ENCODE measurements at regions not wholly inside any gene's neighbourhood (a gene's known extent, or its start where the extent isn't known, plus 50 kb on each side); places are given as distances from the start of the nearest gene placed in this dataset.

DNA sequence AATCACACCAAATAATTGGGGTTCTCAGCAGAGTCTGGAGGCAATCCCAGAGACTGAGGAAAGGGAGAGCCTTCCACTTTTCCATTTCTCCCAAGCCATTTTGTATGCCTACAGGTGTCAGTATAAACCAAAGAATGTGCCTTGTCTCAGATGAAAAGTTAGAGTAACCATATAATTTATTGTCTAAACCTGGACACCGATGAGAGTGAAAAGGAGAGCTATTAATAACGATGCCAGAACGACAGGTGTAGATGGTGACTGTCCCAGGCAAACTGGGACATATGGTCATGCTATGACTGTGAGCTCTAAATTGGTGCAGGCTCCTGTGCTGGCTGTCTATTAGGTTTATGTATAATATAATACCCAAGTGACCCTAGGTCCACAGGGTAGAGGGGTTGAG, 219.6 kb downstream of the ARHGAP12 start:
- peak; percentile 26 for DNase-seq

DNA sequence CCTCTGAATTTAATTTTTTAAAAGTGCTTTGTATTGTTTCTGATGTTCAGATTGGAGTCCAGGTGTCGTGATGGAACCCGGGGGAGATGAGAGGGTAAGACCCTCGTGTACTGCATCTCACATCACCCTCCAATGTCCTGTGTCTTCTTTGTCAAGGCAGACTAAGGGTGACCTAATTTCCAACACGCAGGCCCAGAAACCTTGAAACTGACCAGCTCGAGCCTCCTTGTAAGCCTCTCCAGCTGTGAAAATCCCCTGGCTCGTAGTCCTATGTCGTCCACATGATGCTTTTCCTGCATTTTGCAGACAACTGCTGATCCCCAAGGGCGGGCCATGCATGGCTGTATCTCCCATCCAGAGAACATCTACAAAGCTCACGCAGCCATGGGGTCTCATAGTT, 220.2 kb downstream of the ARHGAP12 start:
- no peak for DNase-seq

DNA sequence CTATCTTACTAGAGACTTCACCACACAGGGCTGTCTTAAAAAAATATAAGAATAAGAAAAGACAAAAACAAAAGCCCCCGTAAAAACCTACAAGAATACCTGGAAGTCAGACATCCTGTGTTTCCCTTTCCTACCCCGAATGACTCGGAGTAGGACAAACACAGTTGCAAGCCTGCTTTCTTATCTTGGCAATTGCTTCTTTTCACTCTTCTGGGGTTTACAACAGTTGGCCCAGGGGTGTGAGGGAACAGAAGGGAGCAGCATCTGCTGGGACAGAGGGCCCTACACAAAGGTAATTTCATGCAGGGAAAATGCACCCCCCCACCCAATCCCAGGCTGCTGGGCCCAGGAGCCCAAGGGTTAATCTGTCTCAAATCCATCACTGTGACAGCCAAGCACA, 220.6 kb downstream of the ARHGAP12 start:
- peak; percentile 69 for DNase-seq

DNA sequence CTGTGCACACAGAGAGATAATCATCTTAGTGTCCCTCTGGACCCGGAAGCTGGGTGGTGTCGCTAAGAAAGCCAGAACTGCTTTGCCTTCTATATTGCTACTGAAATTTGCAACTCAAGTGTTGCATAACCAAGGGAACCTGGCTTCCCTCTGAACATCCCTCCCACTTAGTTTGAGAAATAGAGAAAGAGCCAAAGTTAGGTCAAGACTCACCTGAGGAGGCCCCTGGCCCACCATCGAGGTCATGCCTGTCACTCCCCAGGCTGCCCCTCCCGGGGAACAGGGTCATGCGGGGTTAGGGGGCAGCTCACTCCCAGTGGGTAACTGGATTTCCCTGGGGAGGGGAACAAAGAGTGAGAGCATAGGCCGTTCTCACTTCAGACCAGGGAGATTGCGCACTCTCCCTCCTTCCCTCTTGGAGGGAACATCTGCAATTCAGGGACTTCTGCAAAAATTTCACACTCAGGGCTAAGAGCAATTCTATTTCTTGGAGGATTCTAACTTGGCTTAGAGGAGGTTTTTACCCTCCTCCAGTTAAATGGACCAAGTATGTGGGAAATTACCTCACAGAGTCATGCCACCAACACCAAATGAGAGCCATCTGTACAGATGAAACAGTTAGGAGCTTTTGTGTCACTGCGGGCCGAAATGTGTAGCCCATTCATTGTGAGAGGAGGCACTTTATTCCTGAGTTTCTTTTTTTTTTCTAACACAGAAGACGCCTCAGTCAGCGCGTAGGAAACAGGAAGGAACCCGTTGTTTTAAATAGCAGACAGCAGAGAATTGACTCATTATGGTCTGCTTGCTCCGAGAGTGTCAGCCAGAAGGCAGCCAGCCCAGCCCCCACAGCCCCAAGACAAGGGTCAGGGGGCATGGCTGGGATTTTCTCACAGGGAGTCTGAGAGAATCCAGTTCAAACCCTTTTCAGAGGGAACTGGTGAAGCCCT, 221.3 kb downstream of the ARHGAP12 start:
- DNase-seq: peak; percentile 47

DNA sequence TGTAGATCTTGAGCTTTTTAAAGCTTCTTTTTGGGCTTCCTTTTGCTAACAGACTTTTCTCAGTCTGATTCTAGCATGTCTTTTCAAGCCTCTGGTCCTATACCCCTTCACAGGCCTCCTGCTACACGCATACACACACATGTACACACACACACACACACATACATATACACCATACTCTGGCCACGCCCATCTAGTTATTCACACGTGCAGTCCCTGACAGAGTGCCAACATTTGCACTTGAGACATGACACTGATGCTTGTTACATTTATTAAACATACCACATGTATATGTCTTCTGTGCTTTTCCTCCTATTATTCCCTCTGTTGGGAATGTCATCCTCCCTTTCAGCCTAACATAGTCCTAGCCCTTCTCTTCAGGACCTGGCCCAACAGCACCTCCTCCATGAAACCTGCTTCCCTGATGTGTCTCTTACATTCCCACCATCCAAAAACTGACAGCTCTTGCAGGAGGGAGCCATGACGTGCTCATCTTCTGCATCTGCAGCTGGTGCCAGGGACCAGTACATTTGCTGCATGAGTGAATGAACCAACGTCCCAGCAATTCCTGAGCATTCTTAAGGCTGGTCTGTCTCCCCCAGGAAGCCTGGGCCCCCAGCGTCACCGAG, 222.1 kb downstream of the ARHGAP12 start:
- no peak for DNase-seq

DNA sequence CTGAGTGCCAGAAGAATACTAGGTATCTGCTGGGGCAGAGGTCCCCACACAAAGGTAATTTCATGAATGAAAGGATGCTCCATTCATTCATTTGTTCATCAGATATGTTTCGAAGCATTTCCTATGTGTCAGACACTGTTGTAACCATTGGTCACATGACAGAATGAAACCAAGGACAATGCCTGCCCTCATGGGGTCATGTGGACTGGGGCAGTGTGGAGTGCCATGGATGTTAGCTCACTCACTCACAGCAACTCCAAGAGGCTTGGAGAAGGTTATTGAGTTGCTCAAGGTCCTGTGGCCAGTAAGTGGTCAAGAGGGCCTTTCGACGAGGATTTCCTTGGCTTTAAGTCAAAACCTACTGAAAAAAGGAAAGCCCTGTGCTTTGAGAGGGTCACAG, 223.5 kb downstream of the ARHGAP12 start:
- no peak for DNase-seq

DNA sequence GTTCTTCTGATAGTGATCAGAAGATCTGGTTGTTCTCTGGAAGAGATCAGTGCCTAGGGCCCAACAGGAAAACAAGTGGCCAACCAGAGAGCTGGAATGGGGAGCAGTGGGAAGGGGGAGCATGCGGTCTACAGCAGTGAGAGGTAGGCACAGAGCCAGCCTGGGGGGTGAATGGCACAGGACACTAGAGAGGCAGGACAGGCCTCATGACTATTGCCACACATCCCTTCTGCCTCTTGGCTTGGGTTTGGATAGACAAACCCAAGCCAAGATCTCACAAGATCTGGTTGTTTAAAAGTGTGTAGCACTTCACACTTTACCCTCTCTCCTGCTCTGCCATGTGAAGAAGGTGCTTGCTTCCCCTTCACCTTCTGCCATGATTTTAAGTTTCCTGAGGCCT, 224.4 kb downstream of the ARHGAP12 start:
- DNase-seq: no peak

DNA sequence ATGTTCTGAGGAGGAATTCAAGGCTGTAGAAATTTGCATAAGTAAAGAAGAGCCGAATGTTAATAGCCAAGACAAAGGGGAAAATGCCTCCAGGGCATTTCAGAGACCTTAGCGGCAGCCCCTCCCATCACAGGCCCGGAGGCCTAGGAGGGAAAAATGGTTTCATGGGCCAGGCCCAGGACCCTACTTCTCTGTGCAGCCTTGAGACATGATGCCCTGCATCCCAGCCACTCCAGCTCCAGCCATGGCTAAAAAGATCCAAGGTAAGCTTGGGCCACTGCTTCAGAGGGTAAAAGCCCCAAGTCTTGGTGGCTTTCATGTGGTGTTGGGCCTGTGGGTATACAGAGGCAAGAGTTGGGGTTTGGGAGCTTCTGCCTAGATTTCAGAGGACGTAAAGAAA, 225.7 kb downstream of the ARHGAP12 start:
- DNase-seq: no peak

DNA sequence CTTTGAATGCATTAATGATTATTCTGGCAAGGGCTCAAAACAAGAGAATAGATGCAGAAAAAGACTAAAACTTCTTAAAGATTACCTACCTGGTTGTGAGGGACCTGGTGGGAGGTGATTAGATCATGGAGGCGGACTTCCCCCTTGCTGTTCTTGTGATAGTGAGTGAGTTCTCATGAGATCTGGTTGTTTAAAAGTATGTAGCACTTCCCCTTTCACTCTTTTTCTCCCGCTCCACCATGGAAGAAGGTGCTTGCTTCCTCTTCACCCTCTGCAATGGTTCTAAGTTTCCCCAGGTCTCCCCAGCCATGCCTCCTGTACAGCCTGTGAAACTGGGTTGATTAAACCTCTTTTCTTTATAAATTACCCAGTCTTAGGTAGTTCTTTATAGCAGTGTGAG, 226.6 kb downstream of the ARHGAP12 start:
- no peak for DNase-seq

DNA sequence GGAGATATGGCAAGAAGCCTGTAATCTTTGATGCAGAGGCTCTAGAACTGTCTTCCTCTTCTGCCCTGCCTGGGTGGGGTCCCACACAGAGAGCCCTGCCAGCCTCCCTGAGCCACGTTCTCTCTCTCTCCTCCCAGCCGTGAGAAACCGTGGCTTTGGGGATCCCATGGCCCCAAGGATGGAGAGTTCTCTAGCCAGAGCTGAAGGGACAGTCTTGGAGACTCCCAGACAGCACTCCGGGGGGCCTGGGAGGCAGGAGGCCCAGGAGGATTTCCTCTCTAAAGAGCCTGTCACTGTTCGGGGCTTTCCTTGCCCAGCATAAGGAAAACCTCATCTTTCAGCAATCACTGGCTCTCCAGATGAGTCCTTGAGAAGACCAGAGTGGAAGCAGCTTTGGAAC, 227.1 kb downstream of the ARHGAP12 start:
- no peak for DNase-seq

DNA sequence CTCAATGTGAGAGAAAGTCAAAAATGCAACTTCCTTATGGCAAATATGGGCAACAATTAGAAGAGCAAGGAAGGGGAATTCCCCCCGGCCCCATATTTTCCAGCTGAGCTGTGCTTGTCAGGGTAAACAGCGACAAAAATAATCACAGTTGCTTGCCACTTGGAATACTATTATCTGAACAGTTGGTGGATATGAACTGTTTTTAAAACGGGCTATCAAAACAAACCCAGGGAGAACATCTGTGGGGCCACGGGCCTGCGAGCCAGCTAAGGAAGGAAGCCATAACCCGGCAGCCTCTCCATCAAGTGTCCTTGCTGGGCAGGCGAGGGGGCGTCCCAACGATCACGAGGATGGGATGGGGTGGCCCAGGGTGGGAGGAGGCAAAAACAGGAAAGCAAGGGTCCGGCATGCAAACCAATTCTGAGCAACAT, 228.4 kb downstream of the ARHGAP12 start:
- peak; percentile 54 for DNase-seq

DNA sequence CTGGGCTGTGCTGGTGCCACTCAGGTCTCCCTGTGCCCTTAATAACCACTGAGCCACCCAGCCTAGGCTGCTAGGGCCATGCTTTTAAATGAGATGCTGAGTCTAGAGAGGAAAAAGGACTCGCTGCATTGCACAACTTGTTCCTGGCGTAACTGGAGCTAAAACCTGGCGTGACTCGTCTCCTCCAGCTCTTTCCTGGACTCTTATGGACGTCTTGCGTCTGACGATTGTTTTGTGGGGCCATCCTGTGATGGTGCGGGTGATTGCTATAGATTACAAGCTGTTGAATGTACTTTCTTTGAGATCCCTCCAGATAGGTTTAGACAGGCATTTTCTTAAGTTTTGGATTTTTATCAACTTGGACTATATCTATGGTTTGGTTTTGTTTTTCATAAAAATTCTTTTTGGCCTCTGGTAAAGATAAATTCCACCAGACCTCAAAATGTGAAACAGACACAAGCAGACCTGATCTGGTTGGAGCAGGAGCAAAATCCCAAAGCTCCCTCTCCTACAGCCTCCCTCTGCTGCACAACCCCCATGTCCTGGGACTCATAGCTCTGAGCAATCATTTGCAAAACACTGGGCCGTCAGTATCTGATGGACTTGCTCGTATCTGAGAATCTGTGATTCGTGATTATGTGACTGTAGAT, 230.3 kb downstream of the ARHGAP12 start:
- DNase-seq: no peak

DNA sequence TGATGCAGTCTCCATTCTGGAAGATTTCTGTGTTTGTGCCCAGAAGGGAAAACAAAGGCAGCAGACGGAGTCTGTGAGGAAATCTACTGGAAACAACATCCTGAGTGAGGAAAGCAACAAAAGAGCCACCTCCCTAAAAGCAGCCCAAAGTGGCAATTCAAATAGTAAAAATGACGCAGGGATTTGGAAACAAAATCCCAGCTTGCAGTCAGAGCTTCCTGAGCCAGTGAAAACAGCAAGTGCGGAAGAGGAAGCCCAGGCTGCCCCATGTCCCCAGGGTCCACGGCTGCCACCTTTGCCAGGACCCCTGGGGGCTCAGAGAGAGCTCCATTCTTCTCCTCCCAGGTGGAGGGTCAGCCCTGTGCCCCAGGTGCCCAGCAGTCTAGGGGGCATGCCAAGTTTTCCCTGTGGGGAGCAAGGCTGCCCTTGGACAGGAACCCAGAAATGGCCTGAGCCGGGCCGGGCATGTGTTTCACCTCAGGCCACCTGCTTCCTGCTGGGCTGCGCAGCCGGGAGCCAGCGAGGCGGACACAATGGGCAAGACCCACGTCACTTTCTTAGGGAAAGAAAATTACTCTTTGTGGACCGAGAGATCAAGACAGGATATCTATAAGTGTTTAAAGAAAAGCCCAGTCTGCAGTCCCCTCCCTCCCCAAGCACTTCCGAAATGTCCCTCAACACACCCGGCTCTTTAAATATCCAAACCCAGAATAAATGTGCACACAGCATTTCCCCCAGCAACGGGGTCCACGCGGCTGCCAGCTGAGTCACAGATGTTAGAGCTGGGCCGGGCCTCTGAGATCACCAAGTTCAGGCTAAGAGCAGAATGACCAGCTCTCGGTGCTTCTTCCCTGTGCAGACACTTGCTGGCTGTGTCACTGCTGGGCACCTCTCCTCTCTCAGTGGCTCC, 231.1 kb downstream of the ARHGAP12 start:
- peak; percentile 2 for DNase-seq

DNA sequence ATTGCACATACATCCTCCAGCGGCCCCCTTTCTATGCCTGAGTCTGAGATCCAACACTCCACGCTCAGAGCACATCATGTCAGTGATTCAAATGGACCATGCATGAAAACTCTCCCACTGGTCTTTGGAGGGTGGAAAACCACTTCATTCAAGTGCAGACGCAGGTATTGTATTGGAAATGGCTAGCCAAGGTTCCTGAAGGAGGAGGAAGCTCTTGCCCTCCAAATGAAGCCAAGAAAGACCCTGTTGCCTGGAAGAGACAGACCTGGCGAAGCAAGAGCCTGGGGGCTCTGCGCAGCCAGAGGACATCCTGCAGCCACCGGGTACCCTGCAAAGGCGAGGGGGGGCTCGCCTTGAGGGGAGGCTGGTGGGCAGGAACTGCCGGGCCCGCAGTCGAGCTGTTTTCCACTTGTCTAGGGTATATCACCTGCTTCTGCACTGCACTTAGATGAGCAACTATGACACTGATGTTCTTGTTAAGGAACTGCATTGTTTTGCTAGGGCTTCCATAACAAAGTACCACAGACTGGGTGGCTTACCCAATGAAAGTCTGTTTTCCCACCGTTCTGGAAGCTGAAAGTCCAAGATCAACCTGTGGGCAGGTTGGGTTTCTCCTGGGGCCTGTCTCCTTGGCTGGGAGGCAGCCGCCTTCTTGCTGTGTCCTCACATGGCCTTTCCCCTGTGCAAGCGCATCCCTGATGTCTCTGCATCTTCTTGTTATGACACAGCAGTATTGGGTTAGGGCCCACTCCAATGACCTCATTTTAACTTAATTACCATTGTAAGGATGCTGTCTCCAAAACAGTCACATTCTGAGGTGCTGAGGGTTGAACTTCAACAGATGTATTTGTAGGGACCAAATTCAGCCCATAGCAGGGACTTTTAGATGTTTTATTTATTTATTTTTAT, 233.4 kb downstream of the ARHGAP12 start:
- no peak for DNase-seq

DNA sequence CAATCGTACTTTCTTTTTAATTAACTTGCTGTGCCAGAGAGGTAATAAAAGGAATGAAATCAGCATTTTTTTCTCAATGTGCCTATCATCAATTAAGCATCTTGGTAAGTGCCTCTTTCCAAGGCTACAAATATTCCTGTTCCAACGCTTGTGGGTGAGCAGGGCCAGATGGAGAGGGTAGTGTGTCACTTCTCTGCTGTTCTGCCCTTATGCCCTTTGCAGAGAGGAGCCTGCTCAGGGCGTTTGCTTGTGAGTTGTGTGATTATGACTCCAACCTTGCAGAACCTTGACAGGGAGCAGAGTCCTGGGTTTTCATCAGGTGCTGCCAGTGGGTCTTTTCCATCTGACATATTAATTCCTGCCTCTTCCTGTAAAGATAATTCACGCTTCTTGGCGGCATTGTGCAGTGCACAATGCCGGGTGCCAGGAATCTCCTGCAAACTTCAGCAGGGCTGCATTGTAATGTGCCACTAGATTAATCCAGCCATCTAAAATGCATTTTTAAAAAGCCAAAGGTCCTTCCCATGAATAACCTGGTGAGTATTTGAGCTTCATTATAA, 234.4 kb downstream of the ARHGAP12 start:
- peak; percentile 22 for DNase-seq

DNA sequence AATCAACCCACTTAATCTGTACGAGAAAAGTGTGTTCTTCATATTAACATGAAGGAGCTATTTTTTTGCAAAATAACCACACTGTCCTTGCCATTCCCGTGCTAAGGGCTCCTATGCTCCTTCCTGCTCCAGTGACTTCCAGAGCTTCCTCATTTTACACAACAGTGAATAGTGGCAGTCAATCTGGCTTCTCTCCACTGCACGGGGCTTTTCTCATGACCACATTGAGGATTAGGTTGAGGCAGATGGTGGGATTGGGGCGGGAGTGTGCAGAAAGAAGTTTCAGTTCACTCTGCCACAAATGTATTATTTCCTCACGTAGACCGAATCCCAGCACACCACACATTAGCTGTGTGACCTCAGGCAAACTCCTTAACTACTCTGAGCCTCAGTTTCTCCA, 235.1 kb downstream of the ARHGAP12 start:
- no peak for DNase-seq

DNA sequence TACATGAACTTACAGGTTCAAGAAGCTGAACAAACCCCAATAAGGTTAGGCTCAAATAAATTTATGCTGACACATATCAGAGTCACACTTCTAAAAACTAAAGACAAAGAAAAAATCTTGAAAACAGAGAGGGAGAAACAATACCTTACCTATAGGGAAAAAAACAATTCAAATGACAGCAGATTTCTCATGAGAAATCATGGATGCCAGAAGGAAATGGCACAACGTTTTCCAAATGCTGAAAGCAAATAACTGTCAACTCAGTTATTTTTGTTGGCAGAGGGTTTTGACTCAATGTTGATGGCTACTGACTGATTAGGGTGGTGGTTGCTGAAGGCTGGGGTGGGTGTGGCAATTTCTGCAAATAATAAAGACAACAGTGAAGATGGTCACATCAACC, 239.4 kb downstream of the ARHGAP12 start:
- DNase-seq: no peak

DNA sequence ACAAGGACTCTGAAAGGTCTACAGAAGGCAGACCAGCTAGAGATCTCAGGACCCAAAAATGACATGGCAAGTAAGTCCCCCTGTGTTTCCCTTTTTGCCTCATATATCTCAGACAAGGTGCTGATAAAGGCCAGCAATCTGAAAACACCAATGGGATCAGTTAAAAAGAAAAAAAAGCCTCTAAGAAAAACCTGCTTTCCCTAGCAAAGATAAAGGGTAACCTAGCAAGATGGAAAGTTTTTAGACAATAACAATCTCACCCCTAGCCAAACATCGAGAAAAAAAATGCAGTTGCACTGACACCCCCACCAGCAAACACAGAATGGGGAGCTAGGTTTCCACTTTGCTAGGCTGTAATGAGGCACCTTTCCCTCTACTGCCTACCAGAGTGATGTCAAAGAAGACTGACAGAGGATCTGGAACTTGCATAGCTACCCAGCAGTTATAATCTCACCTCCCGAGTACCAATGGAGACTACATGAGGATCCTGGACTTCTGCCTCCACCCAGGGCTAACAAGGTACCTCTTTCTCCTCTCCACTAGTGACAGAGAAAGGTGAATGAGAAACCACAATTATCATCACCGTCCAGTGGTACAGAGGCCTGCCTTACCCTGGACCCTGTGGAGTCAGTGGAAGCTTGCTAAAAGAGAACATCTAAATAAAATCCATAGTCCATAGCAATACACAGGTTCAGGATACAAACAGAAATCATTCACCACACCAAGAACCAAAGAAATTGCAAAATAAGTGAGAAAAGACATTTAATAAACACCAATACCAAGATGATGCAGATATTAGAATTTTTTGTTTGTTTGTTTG, 240.8 kb downstream of the ARHGAP12 start:
- DNase-seq: no peak

DNA sequence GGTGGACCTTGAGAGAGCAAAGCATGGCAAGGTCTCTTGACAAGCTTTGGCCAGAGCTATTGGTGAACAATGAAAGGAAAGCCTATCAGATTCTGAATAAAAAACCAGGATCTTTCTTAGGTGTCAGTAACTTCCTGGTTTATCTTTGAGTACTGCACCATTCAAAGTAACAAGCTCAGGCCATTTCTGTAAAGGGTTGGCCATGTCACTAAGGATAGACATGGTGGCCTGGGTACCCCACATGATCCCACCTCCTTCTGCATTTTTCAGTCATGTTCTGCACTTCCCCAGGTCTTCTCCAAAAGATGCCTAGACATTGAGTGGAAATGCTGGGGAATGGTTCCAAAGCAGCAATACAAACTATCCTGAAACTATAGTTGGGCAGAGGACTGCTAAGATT, 242.0 kb downstream of the ARHGAP12 start:
- no peak for DNase-seq

DNA sequence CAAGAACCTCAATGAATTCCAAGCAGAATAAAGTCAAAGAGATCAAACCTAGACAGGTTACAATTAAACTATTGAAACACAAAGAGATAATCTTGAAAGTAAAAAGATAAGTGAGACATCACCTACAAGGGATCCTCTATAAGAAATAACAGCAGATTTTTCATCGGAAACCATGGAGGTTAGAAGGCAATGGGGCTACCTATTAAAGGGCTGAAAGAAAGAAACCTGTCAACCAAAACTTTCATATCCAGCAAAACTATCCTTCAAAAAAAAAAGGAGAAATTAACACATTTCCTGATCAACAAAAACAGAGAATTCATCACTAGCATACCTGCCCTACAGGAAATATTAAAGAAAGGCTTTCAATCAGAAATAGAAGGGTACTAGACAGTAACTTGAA, 244.9 kb downstream of the ARHGAP12 start:
- peak; percentile 1 for DNase-seq
